GM19438 (cell line): ENCODE measurements at regions not wholly inside any gene's neighbourhood (a gene's known extent, or its start where the extent isn't known, plus 50 kb on each side); places are given as distances from the start of the nearest gene placed in this dataset.

Experiments
- ATAC-seq: cut with Tn5 transposase; IDR thresholded peaks from one replicate; pipeline ENCODE4 v1.9.1; 2021; ENCODE audit warnings: low read depth; ENCODE audit not compliant: unreplicated experiment

- ATAC-seq, result no peak
These were observed 156.4 kb upstream of the KL start for GRCh38 chr13:32859707-32860292.

- no peak for ATAC-seq
These were observed 154.9 kb upstream of the KL start for GRCh38 chr13:32861304-32861703.

- no peak for ATAC-seq
These were observed 152.6 kb upstream of the KL start for GRCh38 chr13:32863596-32863995.

GRCh38 chr13:32866921-32867320 is 149.3 kb upstream of the KL start:
- ATAC-seq, result no peak

- no peak for ATAC-seq
These were observed 138.7 kb upstream of the KL start for GRCh38 chr13:32877491-32877890.

- ATAC-seq, result no peak
These were observed 138.1 kb upstream of the KL start for GRCh38 chr13:32878163-32878562.

GRCh38 chr13:32880636-32881035 is 135.6 kb upstream of the KL start:
- no peak for ATAC-seq

GRCh38 chr13:32881074-32881776 is 135.0 kb upstream of the KL start:
- ATAC-seq, result no peak

- ATAC-seq, result no peak
These were observed 134.5 kb upstream of the KL start for GRCh38 chr13:32881777-32882145.

- ATAC-seq, result no peak
These were observed 133.5 kb upstream of the KL start for GRCh38 chr13:32882691-32883090.

GRCh38 chr13:32883474-32883873 is 132.7 kb upstream of the KL start:
- no peak for ATAC-seq

GRCh38 chr13:32887617-32888016 is 128.6 kb upstream of the KL start:
- ATAC-seq, result no peak

- no peak for ATAC-seq
These were observed 126.1 kb upstream of the KL start for GRCh38 chr13:32889986-32890565.

- ATAC-seq, result no peak
These were observed 123.0 kb upstream of the KL start for GRCh38 chr13:32893176-32893575.

- ATAC-seq, result no peak
These were observed 121.6 kb upstream of the KL start for GRCh38 chr13:32894589-32895001.

GRCh38 chr13:32895296-32895695 is 120.9 kb upstream of the KL start:
- ATAC-seq, result no peak

- ATAC-seq, result no peak
These were observed 118.9 kb upstream of the KL start for GRCh38 chr13:32897296-32897695.

GRCh38 chr13:32902029-32902780 is 114.0 kb upstream of the KL start:
- ATAC-seq, result no peak

- ATAC-seq, result no peak
These were observed 113.3 kb upstream of the KL start for GRCh38 chr13:32902874-32903273.

GRCh38 chr13:32903720-32904119 is 112.5 kb upstream of the KL start:
- no peak for ATAC-seq

- no peak for ATAC-seq
These were observed 112.0 kb upstream of the KL start for GRCh38 chr13:32904266-32904665.
